ENCODE measurements at regions not wholly inside any gene's neighbourhood (a gene's known extent, or its start where the extent isn't known, plus 50 kb on each side); places are given as distances from the start of the nearest gene placed in this dataset.

GRCh38 chrX:40278340-40279090 lies 180.8 kb upstream of the BCOR start:
- DNase-seq (ENCODE audit: low read depth in 2 of 2): peak; percentile 37 to 43

GRCh38 chrX:40277672-40278071 lies 179.9 kb upstream of the BCOR start:
- DNase-seq (ENCODE audit: low read depth in 2 of 2): no peak

GRCh38 chrX:40273356-40274050 lies 175.7 kb upstream of the BCOR start:
- no peak for DNase-seq (ENCODE audit: low read depth in 2 of 2)

- DNase-seq (ENCODE audit: low read depth in 2 of 2): no peak
Measured at GRCh38 chrX:40272776-40273175, 175.0 kb upstream of the BCOR start.

GRCh38 chrX:40272141-40272540 lies 174.4 kb upstream of the BCOR start:
- DNase-seq (ENCODE audit: low read depth in 2 of 2): no peak

- DNase-seq (ENCODE audit: low read depth in 2 of 2): no peak
Measured at GRCh38 chrX:40268188-40268520, 170.4 kb upstream of the BCOR start.

- no peak for DNase-seq (ENCODE audit: low read depth in 2 of 2)
Measured at GRCh38 chrX:40267334-40268187, 169.8 kb upstream of the BCOR start.

- peak in 1 of 2 donors; percentile 7 for DNase-seq (ENCODE audit: low read depth in 2 of 2)
Measured at GRCh38 chrX:40266490-40267333, 169.0 kb upstream of the BCOR start.

GRCh38 chrX:40265936-40266335 lies 168.2 kb upstream of the BCOR start:
- no peak for DNase-seq (ENCODE audit: low read depth in 2 of 2)

- no peak for DNase-seq (ENCODE audit: low read depth in 2 of 2)
Measured at GRCh38 chrX:40263014-40263560, 165.3 kb upstream of the BCOR start.

- DNase-seq (ENCODE audit: low read depth in 2 of 2): no peak
Measured at GRCh38 chrX:40262157-40263013, 164.6 kb upstream of the BCOR start.

- no peak for DNase-seq (ENCODE audit: low read depth in 2 of 2)
Measured at GRCh38 chrX:40261833-40262156, 164.0 kb upstream of the BCOR start.

GRCh38 chrX:40260146-40260747 lies 162.5 kb upstream of the BCOR start:
- DNase-seq (ENCODE audit: low read depth in 2 of 2): no peak

GRCh38 chrX:40258909-40259308 lies 161.2 kb upstream of the BCOR start:
- DNase-seq (ENCODE audit: low read depth in 2 of 2): no peak

- no peak for DNase-seq (ENCODE audit: low read depth in 2 of 2)
Measured at GRCh38 chrX:40253771-40254170, 156.0 kb upstream of the BCOR start.

GRCh38 chrX:40249582-40249981 lies 151.8 kb upstream of the BCOR start:
- DNase-seq (ENCODE audit: low read depth in 2 of 2): no peak

- DNase-seq (ENCODE audit: low read depth in 2 of 2): no peak
Measured at GRCh38 chrX:40248822-40249221, 151.1 kb upstream of the BCOR start.

GRCh38 chrX:40247848-40248622 lies 150.3 kb upstream of the BCOR start:
- DNase-seq (ENCODE audit: low read depth in 2 of 2): no peak

GRCh38 chrX:40247382-40247781 lies 149.6 kb upstream of the BCOR start:
- DNase-seq (ENCODE audit: low read depth in 2 of 2): no peak

Measured in stimulated activated CD8-positive, alpha-beta memory T cell treated with anti-CD3 and anti-CD28 coated beads, Interleukin-15, amount 100 ng/mL, for 4 hours (primary cell).